ENCODE measurements at regions not wholly inside any gene's neighbourhood (a gene's known extent, or its start where the extent isn't known, plus 50 kb on each side); places are given as distances from the start of the nearest gene placed in this dataset.

DNA sequence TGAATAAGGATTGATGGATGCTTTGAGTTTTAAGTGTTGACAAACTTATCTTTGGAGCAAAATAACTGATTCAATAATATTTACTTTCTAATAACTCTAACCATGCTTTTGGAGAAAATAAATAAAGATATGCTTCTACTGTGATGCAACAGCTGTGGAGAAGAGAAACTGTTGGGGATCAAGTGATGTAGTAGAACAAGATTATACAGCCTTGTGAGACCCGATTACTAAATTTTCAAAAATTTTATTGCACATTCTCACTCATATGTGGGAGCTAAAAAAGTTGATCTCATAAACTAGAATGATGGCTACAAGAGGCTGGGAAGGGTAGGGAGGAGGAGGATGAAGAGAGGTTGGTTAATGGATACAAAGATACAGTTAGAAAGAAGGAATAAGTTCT, 85.5 kb upstream of the OXGR1 start:
- Mint-ChIP-seq H3K4me3 (no peak overlapping the region), H3K27ac (no peak overlapping the region), H3K36me3 (no peaks in the 10 kb centered on the region), H3K27me3 (ENCODE audit: low read depth) (no peaks in the 10 kb centered on the region), H3K4me1 (no peaks in the 10 kb centered on the region), H3K9me3 (peaks cover under 1% of the 10 kb centered on the region; the same call in 1 of the 2 replicates)
- ATAC-seq (no peak), DNase-seq (ENCODE audit: low spot score) (no peak)
- CTCF ChIA-PET: no interaction called here
- TF ChIP-seq NR3C1 (CRISPR knock-in tag; conservative IDR thresholded peaks at IDR 0.05; ENCODE audit: low read depth): no peak
- TF ChIP-seq ZNF263 (CRISPR knock-in tag; IDR thresholded peaks at IDR 0.05; ENCODE audit: low read depth): no peak
- TF ChIP-seq SMAD4 (CRISPR knock-in tag; IDR thresholded peaks at IDR 0.05): no peak
- TF ChIP-seq NR2C2 (CRISPR knock-in tag; IDR thresholded peaks at IDR 0.05): no peak
- no peak for TF ChIP-seq ZNF532 (CRISPR knock-in tag; IDR thresholded peaks at IDR 0.05; ENCODE audit: borderline replicate concordance)
- POLR2A ChIA-PET: no interaction called here

- no peak overlapping the region for H3K27ac Mint-ChIP-seq
- H3K9me3 Mint-ChIP-seq: peaks cover 9% of the 10 kb centered on the region
- H3K4me1 Mint-ChIP-seq: no peaks in the 10 kb centered on the region
- H3K27me3 Mint-ChIP-seq (ENCODE audit: low read depth): no peaks in the 10 kb centered on the region; the same call in 1 of the 2 replicates
- no peak overlapping the region for H3K4me3 Mint-ChIP-seq
- CTCF ChIA-PET: no interaction called here
- ATAC-seq (no peak), DNase-seq (ENCODE audit: low spot score) (no peak)
- POLR2A ChIA-PET: no interaction called here
- no peaks in the 10 kb centered on the region for H3K36me3 Mint-ChIP-seq
- TF ChIP-seq GTF2I (CRISPR knock-in tag; conservative IDR thresholded peaks at IDR 0.05) (no peak), ZNF138 (CRISPR knock-in tag; conservative IDR thresholded peaks at IDR 0.05) (no peak), ZNF532 (CRISPR knock-in tag; IDR thresholded peaks at IDR 0.05; ENCODE audit: borderline replicate concordance) (no peak), EMX1 (CRISPR knock-in tag; IDR thresholded peaks at IDR 0.05) (no peak), TP53 (CRISPR knock-in tag; IDR thresholded peaks at IDR 0.05) (no peak), FOXJ3 (CRISPR knock-in tag; IDR thresholded peaks at IDR 0.05; ENCODE audit: borderline replicate concordance) (no peak), E2F4 (CRISPR knock-in tag; IDR thresholded peaks at IDR 0.05; ENCODE audit: borderline replicate concordance, low read depth) (no peak), NR1H2 (CRISPR knock-in tag; IDR thresholded peaks at IDR 0.05) (no peak), SMAD3 (CRISPR knock-in tag; IDR thresholded peaks at IDR 0.05; ENCODE audit: borderline replicate concordance) (no peak), E2F5 (CRISPR knock-in tag; IDR thresholded peaks at IDR 0.05) (no peak), NFATC4 (CRISPR knock-in tag; IDR thresholded peaks at IDR 0.05) (no peak), ZNF396 (CRISPR knock-in tag; IDR thresholded peaks at IDR 0.05; ENCODE audit: borderline replicate concordance) (no peak)
- TF ChIP-seq, protein P1, sequence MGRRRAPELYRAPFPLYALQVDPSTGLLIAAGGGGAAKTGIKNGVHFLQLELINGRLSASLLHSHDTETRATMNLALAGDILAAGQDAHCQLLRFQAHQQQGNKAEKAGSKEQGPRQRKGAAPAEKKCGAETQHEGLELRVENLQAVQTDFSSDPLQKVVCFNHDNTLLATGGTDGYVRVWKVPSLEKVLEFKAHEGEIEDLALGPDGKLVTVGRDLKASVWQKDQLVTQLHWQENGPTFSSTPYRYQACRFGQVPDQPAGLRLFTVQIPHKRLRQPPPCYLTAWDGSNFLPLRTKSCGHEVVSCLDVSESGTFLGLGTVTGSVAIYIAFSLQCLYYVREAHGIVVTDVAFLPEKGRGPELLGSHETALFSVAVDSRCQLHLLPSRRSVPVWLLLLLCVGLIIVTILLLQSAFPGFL (CRISPR knock-in tag; IDR thresholded peaks at IDR 0.05; ENCODE audit: borderline replicate concordance): no peak
- TF ChIP-seq, protein P2, sequence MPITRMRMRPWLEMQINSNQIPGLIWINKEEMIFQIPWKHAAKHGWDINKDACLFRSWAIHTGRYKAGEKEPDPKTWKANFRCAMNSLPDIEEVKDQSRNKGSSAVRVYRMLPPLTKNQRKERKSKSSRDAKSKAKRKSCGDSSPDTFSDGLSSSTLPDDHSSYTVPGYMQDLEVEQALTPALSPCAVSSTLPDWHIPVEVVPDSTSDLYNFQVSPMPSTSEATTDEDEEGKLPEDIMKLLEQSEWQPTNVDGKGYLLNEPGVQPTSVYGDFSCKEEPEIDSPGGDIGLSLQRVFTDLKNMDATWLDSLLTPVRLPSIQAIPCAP (CRISPR knock-in tag; IDR thresholded peaks at IDR 0.05): no peak
- TF ChIP-seq, protein P3, sequence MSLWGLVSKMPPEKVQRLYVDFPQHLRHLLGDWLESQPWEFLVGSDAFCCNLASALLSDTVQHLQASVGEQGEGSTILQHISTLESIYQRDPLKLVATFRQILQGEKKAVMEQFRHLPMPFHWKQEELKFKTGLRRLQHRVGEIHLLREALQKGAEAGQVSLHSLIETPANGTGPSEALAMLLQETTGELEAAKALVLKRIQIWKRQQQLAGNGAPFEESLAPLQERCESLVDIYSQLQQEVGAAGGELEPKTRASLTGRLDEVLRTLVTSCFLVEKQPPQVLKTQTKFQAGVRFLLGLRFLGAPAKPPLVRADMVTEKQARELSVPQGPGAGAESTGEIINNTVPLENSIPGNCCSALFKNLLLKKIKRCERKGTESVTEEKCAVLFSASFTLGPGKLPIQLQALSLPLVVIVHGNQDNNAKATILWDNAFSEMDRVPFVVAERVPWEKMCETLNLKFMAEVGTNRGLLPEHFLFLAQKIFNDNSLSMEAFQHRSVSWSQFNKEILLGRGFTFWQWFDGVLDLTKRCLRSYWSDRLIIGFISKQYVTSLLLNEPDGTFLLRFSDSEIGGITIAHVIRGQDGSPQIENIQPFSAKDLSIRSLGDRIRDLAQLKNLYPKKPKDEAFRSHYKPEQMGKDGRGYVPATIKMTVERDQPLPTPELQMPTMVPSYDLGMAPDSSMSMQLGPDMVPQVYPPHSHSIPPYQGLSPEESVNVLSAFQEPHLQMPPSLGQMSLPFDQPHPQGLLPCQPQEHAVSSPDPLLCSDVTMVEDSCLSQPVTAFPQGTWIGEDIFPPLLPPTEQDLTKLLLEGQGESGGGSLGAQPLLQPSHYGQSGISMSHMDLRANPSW (CRISPR knock-in tag; conservative IDR thresholded peaks at IDR 0.05; ENCODE audit: low read depth): no peak
These were observed 88.4 kb upstream of the OXGR1 start for GRCh38 chr13:97082461-97083207.

Data from WTC11 (cell line).